Panc1 (cell line): ENCODE measurements at regions not wholly inside any gene's neighbourhood (a gene's known extent, or its start where the extent isn't known, plus 50 kb on each side); places are given as distances from the start of the nearest gene placed in this dataset.

Experiments used
- ATAC-seq: fragments of 200-7000 bp; cut with Tn5 transposase; 2 replicates; pipeline ENCODE4 v1.9.1; 2020; ENCODE audit warnings: mild to moderate bottlenecking, moderate library complexity
- BruUV-seq: library from RNA; stranded (reverse); fragments of 400-500 nt; replicated peaks from 2 replicates; lab custom pipeline; 2021; lab: Mats Ljungman, UMichigan
- CTCF ChIA-PET: fragments of 300-600 bp; sonication (Branson Sonifier 250); formaldehyde crosslinking; loops from one replicate; lab custom pipeline; 2022; ENCODE audit warnings: antibody characterized with exemption; lab: Charles Lee
- POLR2A ChIA-PET: fragments of 300-600 bp; sonication (Branson Sonifier 250); formaldehyde crosslinking; loops from one replicate; lab custom pipeline; 2022; ENCODE audit warnings: antibody characterized with exemption; lab: Charles Lee
- DNase-seq: peaks from one replicate; pipeline ENCODE4 v3.0.0-alpha.2; 2010; ENCODE audit warnings: low read depth, low spot score
- H3K27ac ChIP-seq: 2 replicates; pipeline ENCODE4 v1.5.1; 2011; ENCODE audit warnings: mild to moderate bottlenecking, low read length, inconsistent platforms
- H3K27me3 ChIP-seq: fragments of 200-500 bp; sonication (Bioruptor generic); 2 replicates; pipeline ENCODE4 v1.6.0; 2014; ENCODE audit warnings: low read length, inconsistent platforms; ENCODE audit not compliant: control insufficient read depth, insufficient read depth
- H3K36me3 ChIP-seq: fragments of 200-500 bp; sonication (Bioruptor generic); 2 replicates; pipeline ENCODE4 v1.5.1; 2014; ENCODE audit warnings: inconsistent platforms, mild to moderate bottlenecking, low read length, moderate library complexity; ENCODE audit not compliant: control insufficient read depth, insufficient read depth
- H3K4me1 ChIP-seq: 2 replicates; pipeline ENCODE4 v1.5.1; 2011; ENCODE audit warnings: inconsistent platforms, mild to moderate bottlenecking, low read length, moderate library complexity; ENCODE audit not compliant: control insufficient read depth, insufficient read depth
- H3K4me3 ChIP-seq, 2 experiments: 2 replicates each; pipeline ENCODE4 v1.5.1; 2011 to 2012; ENCODE audit warnings: low read depth in 2 of 2, low read length in 2 of 2, mild to moderate bottlenecking in 2 of 2, inconsistent platforms in 1 of 2, moderate library complexity in 1 of 2
- H3K9me3 ChIP-seq: fragments of 200-500 bp; sonication (Bioruptor generic); 2 replicates; pipeline ENCODE4 v1.5.1; 2014; ENCODE audit warnings: low read depth, mild to moderate bottlenecking, inconsistent platforms, low read length, moderate library complexity; ENCODE audit not compliant: control insufficient read depth, insufficient read depth
- CTCF ChIP-seq: fragments of 450-650 bp; IDR thresholded peaks from 2 replicates; pipeline ENCODE4 v1.5.1; 2017; ENCODE audit warnings: mild to moderate bottlenecking
- POLR2AphosphoS5 ChIP-seq: IDR thresholded peaks from 2 replicates; pipeline ENCODE4 v1.6.1; 2012; ENCODE audit warnings: mild to moderate bottlenecking, low read depth, low read length, moderate library complexity
- SIN3A ChIP-seq: IDR thresholded peaks from 2 replicates; pipeline ENCODE4 v1.6.1; 2012; ENCODE audit warnings: low read depth, mild to moderate bottlenecking, low read length, moderate library complexity, borderline replicate concordance; ENCODE audit not compliant: insufficient read depth
- TCF7L2 ChIP-seq: IDR thresholded peaks from 2 replicates; pipeline ENCODE4 v1.6.1; 2011; ENCODE audit warnings: mild to moderate bottlenecking, low read depth, low read length, inconsistent platforms
- in situ Hi-C: cut with HindIII; loops from 2 replicates; pipeline ENCODE4 v1.10.0; 2016; ENCODE audit warnings: low sequenced_read_pairs, low pct_unique_long_range_greater_than_20kb
- intact Hi-C: fragments of 100-400 bp; cut with micrococcal nuclease; formaldehyde crosslinking; loops from one replicate; pipeline ENCODE4 v1.10.0; 2022; ENCODE audit not compliant: unreplicated experiment
- TF ChIP-seq, protein P1 (sequence below), 2 experiments: IDR thresholded peaks; 2 replicates each; pipeline ENCODE4 v1.6.1; 2011 to 2012; ENCODE audit warnings: low read depth in 2 of 2, control low read depth in 1 of 2, low read length in 1 of 2, mild to moderate bottlenecking in 1 of 2, moderate library complexity in 1 of 2; ENCODE audit not compliant: insufficient read depth in 1 of 2

GRCh38 chr15:31587583-31587982, 260.9 kb downstream of the KLF13 start:
- no peak for TF ChIP-seq SIN3A
- TF ChIP-seq CTCF = no peak
- TF ChIP-seq, protein P1, sequence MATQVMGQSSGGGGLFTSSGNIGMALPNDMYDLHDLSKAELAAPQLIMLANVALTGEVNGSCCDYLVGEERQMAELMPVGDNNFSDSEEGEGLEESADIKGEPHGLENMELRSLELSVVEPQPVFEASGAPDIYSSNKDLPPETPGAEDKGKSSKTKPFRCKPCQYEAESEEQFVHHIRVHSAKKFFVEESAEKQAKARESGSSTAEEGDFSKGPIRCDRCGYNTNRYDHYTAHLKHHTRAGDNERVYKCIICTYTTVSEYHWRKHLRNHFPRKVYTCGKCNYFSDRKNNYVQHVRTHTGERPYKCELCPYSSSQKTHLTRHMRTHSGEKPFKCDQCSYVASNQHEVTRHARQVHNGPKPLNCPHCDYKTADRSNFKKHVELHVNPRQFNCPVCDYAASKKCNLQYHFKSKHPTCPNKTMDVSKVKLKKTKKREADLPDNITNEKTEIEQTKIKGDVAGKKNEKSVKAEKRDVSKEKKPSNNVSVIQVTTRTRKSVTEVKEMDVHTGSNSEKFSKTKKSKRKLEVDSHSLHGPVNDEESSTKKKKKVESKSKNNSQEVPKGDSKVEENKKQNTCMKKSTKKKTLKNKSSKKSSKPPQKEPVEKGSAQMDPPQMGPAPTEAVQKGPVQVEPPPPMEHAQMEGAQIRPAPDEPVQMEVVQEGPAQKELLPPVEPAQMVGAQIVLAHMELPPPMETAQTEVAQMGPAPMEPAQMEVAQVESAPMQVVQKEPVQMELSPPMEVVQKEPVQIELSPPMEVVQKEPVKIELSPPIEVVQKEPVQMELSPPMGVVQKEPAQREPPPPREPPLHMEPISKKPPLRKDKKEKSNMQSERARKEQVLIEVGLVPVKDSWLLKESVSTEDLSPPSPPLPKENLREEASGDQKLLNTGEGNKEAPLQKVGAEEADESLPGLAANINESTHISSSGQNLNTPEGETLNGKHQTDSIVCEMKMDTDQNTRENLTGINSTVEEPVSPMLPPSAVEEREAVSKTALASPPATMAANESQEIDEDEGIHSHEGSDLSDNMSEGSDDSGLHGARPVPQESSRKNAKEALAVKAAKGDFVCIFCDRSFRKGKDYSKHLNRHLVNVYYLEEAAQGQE (IDR thresholded peaks at IDR 0.05; ENCODE audit: insufficient read depth in 1 of 2, low read depth in 2 of 2, low read length in 1 of 2) = no peak
- TF ChIP-seq POLR2AphosphoS5 = no peak
- no peak for TF ChIP-seq TCF7L2
- DNase-seq (no peak), ATAC-seq (no peak)
- Histone ChIP-seq H3K27me3 (no peaks in the 10 kb centered on the region), H3K4me3 (no peak overlapping the region), H3K4me1 (no peaks in the 10 kb centered on the region), H3K36me3 (no peaks in the 10 kb centered on the region), H3K27ac (no peak overlapping the region), H3K9me3 (no peaks in the 10 kb centered on the region)
- ChIA-PET CTCF (no interaction called here), POLR2A (interaction anchor here (0.7 kb wide), 2 partner anchors 288 to 621 kb away, joined by 4 to 5 read pairs; no protein-coding TSS in a partner anchor)
- in situ Hi-C loops (no loop called here), intact Hi-C loops (no loop called here)
- BruUV-seq = no TSS peak

- ATAC-seq (no peak), DNase-seq (no peak)
- Histone ChIP-seq H3K27ac (no peak overlapping the region), H3K27me3 (no peaks in the 10 kb centered on the region), H3K36me3 (no peaks in the 10 kb centered on the region), H3K4me1 (no peaks in the 10 kb centered on the region), H3K9me3 (no peaks in the 10 kb centered on the region), H3K4me3 (no peak overlapping the region)
- TF ChIP-seq, protein P1 (IDR thresholded peaks at IDR 0.05; ENCODE audit: insufficient read depth in 1 of 2, low read depth in 2 of 2, low read length in 1 of 2) = no peak
- TF ChIP-seq SIN3A (no peak), POLR2AphosphoS5 (no peak), CTCF (no peak), TCF7L2 (no peak)
- ChIA-PET CTCF (no interaction called here), POLR2A (no interaction called here)
- in situ Hi-C loops = no loop called here
- no TSS peak for BruUV-seq
- intact Hi-C loops = loop anchor here (10.0 kb wide), 1 partner anchor 66 kb away; no protein-coding TSS in a partner anchor
These were observed 264.0 kb downstream of the KLF13 start for GRCh38 chr15:31590609-31591008.
